ENCODE measurements at regions not wholly inside any gene's neighbourhood (a gene's known extent, or its start where the extent isn't known, plus 50 kb on each side); places are given as distances from the start of the nearest gene placed in this dataset.

- no peaks in the 10 kb centered on the region for H3K9me3 ChIP-seq (ENCODE audit: control extremely low read depth in 1 of 3, control insufficient read depth in 2 of 3, insufficient read depth in 1 of 3, low read length in 2 of 3)
- no peaks in the 10 kb centered on the region for H3K79me2 ChIP-seq (ENCODE audit: control insufficient read depth, insufficient read depth, low read length)
- intact Hi-C loops (cut with micrococcal nuclease) = no loop called here
- H3K27ac Mint-ChIP-seq = no peak overlapping the region
- H3K4me3 ChIP-seq (ENCODE audit: control extremely low read depth in 1 of 5, extremely low read depth in 1 of 5, insufficient read depth in 1 of 5, low read depth in 2 of 5, low read length in 4 of 5) = no peak overlapping the region
- no peaks in the 10 kb centered on the region for H3K4me1 ChIP-seq (ENCODE audit: control insufficient read depth in 2 of 2, insufficient read depth in 2 of 2, low read length in 2 of 2)
- no peak overlapping the region for H3K9ac ChIP-seq (ENCODE audit: low read length)
- no peak overlapping the region for H3K4me3 Mint-ChIP-seq
- H2AFZ ChIP-seq (ENCODE audit: insufficient read depth, low read depth, low read length, poor library complexity, severe bottlenecking) = no peak overlapping the region
- H3K4me1 Mint-ChIP-seq = no peaks in the 10 kb centered on the region
- no peak for ATAC-seq (ENCODE audit: low read depth)
- no peaks in the 10 kb centered on the region for H3K9me3 Mint-ChIP-seq (ENCODE audit: insufficient read depth)
- H3K4me2 ChIP-seq (replicated peaks; ENCODE audit: low read depth, low read length, poor library complexity, severe bottlenecking) = no peak overlapping the region
- no peaks in the 10 kb centered on the region for H3K36me3 ChIP-seq (replicated peaks in 1 of 2; ENCODE audit: control extremely low read depth in 1 of 2, control insufficient read depth in 1 of 2, extremely low read depth in 1 of 2, insufficient read depth in 2 of 2, low read length in 1 of 2)
- CTCF ChIA-PET = no interaction called here
- no peaks in the 10 kb centered on the region for H3K27me3 Mint-ChIP-seq
- no peak for TF ChIP-seq CTCF (IDR thresholded peaks at IDR 0.05)
- no peak for TF ChIP-seq EZH2 (IDR thresholded peaks at IDR 0.05; ENCODE audit: borderline replicate concordance, insufficient read depth, low read depth, low read length, poor library complexity, severe bottlenecking)
- H3K27me3 ChIP-seq (replicated peaks in 1 of 4; ENCODE audit: control extremely low read depth in 1 of 4, control insufficient read depth in 3 of 4, insufficient read depth in 4 of 4, low read length in 3 of 4) = no peaks in the 10 kb centered on the region
- POLR2A ChIA-PET = no interaction called here
- DNase-seq = no peak
- no peaks in the 10 kb centered on the region for H4K20me1 ChIP-seq (ENCODE audit: control insufficient read depth, insufficient read depth, low read length, poor library complexity, severe bottlenecking)
- no peak overlapping the region for H3K27ac ChIP-seq (ENCODE audit: low read length in 2 of 2)
These were observed 154.3 kb upstream of the FGF10 start for GRCh38 chr5:44543511-44543910.

- ATAC-seq (ENCODE audit: low read depth) = no peak
- DNase-seq = no peak
- Histone ChIP-seq H3K27ac (ENCODE audit: low read length in 2 of 2) (no peak overlapping the region), H4K20me1 (ENCODE audit: control insufficient read depth, insufficient read depth, low read length, poor library complexity, severe bottlenecking) (no peaks in the 10 kb centered on the region), H3K4me1 (ENCODE audit: control insufficient read depth in 2 of 2, insufficient read depth in 2 of 2, low read length in 2 of 2) (no peaks in the 10 kb centered on the region), H3K79me2 (ENCODE audit: control insufficient read depth, insufficient read depth, low read length) (no peaks in the 10 kb centered on the region), H3K9ac (ENCODE audit: low read length) (no peak overlapping the region), H3K36me3 (replicated peaks in 1 of 2; ENCODE audit: control extremely low read depth in 1 of 2, control insufficient read depth in 1 of 2, extremely low read depth in 1 of 2, insufficient read depth in 2 of 2, low read length in 1 of 2) (no peaks in the 10 kb centered on the region), H3K27me3 (replicated peaks in 1 of 4; ENCODE audit: control extremely low read depth in 1 of 4, control insufficient read depth in 3 of 4, insufficient read depth in 4 of 4, low read length in 3 of 4) (no peaks in the 10 kb centered on the region), H3K4me3 (ENCODE audit: control extremely low read depth in 1 of 5, extremely low read depth in 1 of 5, insufficient read depth in 1 of 5, low read depth in 2 of 5, low read length in 4 of 5) (no peak overlapping the region), H3K4me2 (replicated peaks; ENCODE audit: low read depth, low read length, poor library complexity, severe bottlenecking) (no peak overlapping the region), H2AFZ (ENCODE audit: insufficient read depth, low read depth, low read length, poor library complexity, severe bottlenecking) (no peak overlapping the region), H3K9me3 (ENCODE audit: control extremely low read depth in 1 of 3, control insufficient read depth in 2 of 3, insufficient read depth in 1 of 3, low read length in 2 of 3) (no peaks in the 10 kb centered on the region)
- no peaks in the 10 kb centered on the region for H3K4me1 Mint-ChIP-seq
- intact Hi-C loops (cut with micrococcal nuclease) = no loop called here
- CTCF ChIA-PET = interaction anchor here (0.6 kb wide), 1 partner anchor 328 kb away, joined by 4 read pairs; no protein-coding TSS in a partner anchor
- H3K4me3 Mint-ChIP-seq = no peak overlapping the region
- no peak for TF ChIP-seq CTCF (IDR thresholded peaks at IDR 0.05)
- no peak for TF ChIP-seq EZH2 (IDR thresholded peaks at IDR 0.05; ENCODE audit: borderline replicate concordance, insufficient read depth, low read depth, low read length, poor library complexity, severe bottlenecking)
- H3K9me3 Mint-ChIP-seq (ENCODE audit: insufficient read depth) = no peaks in the 10 kb centered on the region
- no CpG with 5 or more reads among the region's 1 CpG for WGBS (ENCODE audit: insufficient coverage)
- no peak overlapping the region for H3K27ac Mint-ChIP-seq
- POLR2A ChIA-PET = no interaction called here
- no peaks in the 10 kb centered on the region for H3K27me3 Mint-ChIP-seq
These were observed 153.2 kb upstream of the FGF10 start for GRCh38 chr5:44542470-44542869.
